ENCODE measurements at regions not wholly inside any gene's neighbourhood (a gene's known extent, or its start where the extent isn't known, plus 50 kb on each side); places are given as distances from the start of the nearest gene placed in this dataset.

GRCh38 chr6:105591053-105591452 is 188.2 kb upstream of the PREP start:
- peaks cover 7% of the 10 kb centered on the region for H3K27me3 Mint-ChIP-seq
- POLR2A ChIA-PET, result no interaction called here
- H3K4me3 Mint-ChIP-seq, result no peak overlapping the region
- Histone ChIP-seq H4K20me1 (ENCODE audit: control insufficient read depth, insufficient read depth, low read length, poor library complexity, severe bottlenecking) (no peaks in the 10 kb centered on the region), H3K36me3 (replicated peaks in 1 of 2; ENCODE audit: control extremely low read depth in 1 of 2, control insufficient read depth in 1 of 2, extremely low read depth in 1 of 2, insufficient read depth in 2 of 2, low read length in 1 of 2) (no peaks in the 10 kb centered on the region), H3K4me3 (ENCODE audit: control extremely low read depth in 1 of 5, extremely low read depth in 1 of 5, insufficient read depth in 1 of 5, low read depth in 2 of 5, low read length in 4 of 5) (no peak overlapping the region), H3K4me2 (replicated peaks; ENCODE audit: low read depth, low read length, poor library complexity, severe bottlenecking) (no peak overlapping the region), H3K27ac (ENCODE audit: low read length in 2 of 2) (no peak overlapping the region), H3K79me2 (ENCODE audit: control insufficient read depth, insufficient read depth, low read length) (no peaks in the 10 kb centered on the region), H3K9ac (ENCODE audit: low read length) (no peak overlapping the region), H3K4me1 (ENCODE audit: control insufficient read depth in 2 of 2, insufficient read depth in 2 of 2, low read length in 2 of 2) (peaks cover 4 to 5% of the 10 kb centered on the region in 2 donors), H2AFZ (ENCODE audit: insufficient read depth, low read depth, low read length, poor library complexity, severe bottlenecking) (peak overlapping the region; percentile 12), H3K9me3 (ENCODE audit: control extremely low read depth in 1 of 3, control insufficient read depth in 2 of 3, insufficient read depth in 1 of 3, low read length in 2 of 3) (no peaks in the 10 kb centered on the region), H3K27me3 (replicated peaks in 1 of 4; ENCODE audit: control extremely low read depth in 1 of 4, control insufficient read depth in 3 of 4, insufficient read depth in 4 of 4, low read length in 3 of 4) (no peaks in the 10 kb centered on the region)
- H3K4me1 Mint-ChIP-seq, result peaks cover 6% of the 10 kb centered on the region
- CTCF ChIA-PET, result no interaction called here
- DNase-seq (peak; percentile 14), ATAC-seq (ENCODE audit: low read depth) (peak; percentile 17)
- intact Hi-C loops (cut with micrococcal nuclease), result no loop called here
- TF ChIP-seq CTCF (IDR thresholded peaks at IDR 0.05) (no peak), EZH2 (IDR thresholded peaks at IDR 0.05; ENCODE audit: borderline replicate concordance, insufficient read depth, low read depth, low read length, poor library complexity, severe bottlenecking) (no peak)
- H3K9me3 Mint-ChIP-seq (ENCODE audit: insufficient read depth), result no peaks in the 10 kb centered on the region
- H3K27ac Mint-ChIP-seq, result no peak overlapping the region
- 89% methylated on average over 2 of the region's 2 CpGs for WGBS (ENCODE audit: insufficient coverage)

- H3K36me3 ChIP-seq (replicated peaks in 1 of 2; ENCODE audit: control extremely low read depth in 1 of 2, control insufficient read depth in 1 of 2, extremely low read depth in 1 of 2, insufficient read depth in 2 of 2, low read length in 1 of 2), result no peaks in the 10 kb centered on the region
- H3K9ac ChIP-seq (ENCODE audit: low read length), result no peak overlapping the region
- 87% methylated on average over 4 of the region's 6 CpGs for WGBS (ENCODE audit: insufficient coverage)
- CTCF ChIA-PET, result no interaction called here
- H3K27ac Mint-ChIP-seq, result no peak overlapping the region
- no peak for TF ChIP-seq EZH2 (IDR thresholded peaks at IDR 0.05; ENCODE audit: borderline replicate concordance, insufficient read depth, low read depth, low read length, poor library complexity, severe bottlenecking)
- no peak for TF ChIP-seq CTCF (IDR thresholded peaks at IDR 0.05)
- H3K4me3 ChIP-seq (ENCODE audit: control extremely low read depth in 1 of 5, extremely low read depth in 1 of 5, insufficient read depth in 1 of 5, low read depth in 2 of 5, low read length in 4 of 5), result no peak overlapping the region
- H2AFZ ChIP-seq (ENCODE audit: insufficient read depth, low read depth, low read length, poor library complexity, severe bottlenecking), result no peak overlapping the region
- no peak overlapping the region for H3K27ac ChIP-seq (ENCODE audit: low read length in 2 of 2)
- H3K4me2 ChIP-seq (replicated peaks; ENCODE audit: low read depth, low read length, poor library complexity, severe bottlenecking), result no peak overlapping the region
- intact Hi-C loops (cut with micrococcal nuclease), result no loop called here
- no peak overlapping the region for H3K4me3 Mint-ChIP-seq
- no peaks in the 10 kb centered on the region for H4K20me1 ChIP-seq (ENCODE audit: control insufficient read depth, insufficient read depth, low read length, poor library complexity, severe bottlenecking)
- POLR2A ChIA-PET, result no interaction called here
- H3K9me3 Mint-ChIP-seq (ENCODE audit: insufficient read depth), result no peaks in the 10 kb centered on the region
- no peak for ATAC-seq (ENCODE audit: low read depth)
- peaks cover 6% of the 10 kb centered on the region for H3K4me1 Mint-ChIP-seq
- no peaks in the 10 kb centered on the region for H3K27me3 ChIP-seq (replicated peaks in 1 of 4; ENCODE audit: control extremely low read depth in 1 of 4, control insufficient read depth in 3 of 4, insufficient read depth in 4 of 4, low read length in 3 of 4)
- peaks cover 11% of the 10 kb centered on the region for H3K27me3 Mint-ChIP-seq
- DNase-seq, result no peak
- H3K79me2 ChIP-seq (ENCODE audit: control insufficient read depth, insufficient read depth, low read length), result no peaks in the 10 kb centered on the region
- peaks cover 4 to 5% of the 10 kb centered on the region in 2 donors for H3K4me1 ChIP-seq (ENCODE audit: control insufficient read depth in 2 of 2, insufficient read depth in 2 of 2, low read length in 2 of 2)
- H3K9me3 ChIP-seq (ENCODE audit: control extremely low read depth in 1 of 3, control insufficient read depth in 2 of 3, insufficient read depth in 1 of 3, low read length in 2 of 3), result no peaks in the 10 kb centered on the region
Observed at GRCh38 chr6:105588123-105588710, 185.3 kb upstream of the PREP start.
